Tibial nerve (tissue), 4 donors: ENCODE measurements at regions not wholly inside any gene's neighbourhood (a gene's known extent, or its start where the extent isn't known, plus 50 kb on each side); places are given as distances from the start of the nearest gene placed in this dataset.

Experiments
- DNase-seq, 2 donors: peaks; one replicate each; pipeline ENCODE4 v3.0.0-alpha.2; 2019; ENCODE audit warnings: low spot score in 2 of 2
- H3K27ac ChIP-seq, 4 donors: fragments of 200-600 bp; sonication (generic) in 3 of 4; one replicate each; pipeline ENCODE4 v1.5.1; 2017 to 2019; ENCODE audit warnings: mild to moderate bottlenecking in 1 of 4
- H3K27me3 ChIP-seq, 2 donors: fragments of 200-600 bp; sonication (generic) in 1 of 2; one replicate each; pipeline versions ENCODE4 v1.5.1 to v1.6.0; 2017 to 2019
- H3K36me3 ChIP-seq, 3 donors: fragments of 200-600 bp; sonication (generic); one replicate each; pipeline ENCODE4 v1.5.1; 2018 to 2019
- H3K4me1 ChIP-seq, 4 donors: fragments of 200-600 bp; sonication (generic) in 3 of 4; one replicate each; pipeline ENCODE4 v1.5.1; 2017 to 2019
- H3K4me3 ChIP-seq, 4 donors: fragments of 200-600 bp; sonication (generic) in 3 of 4; one replicate each; pipeline ENCODE4 v1.5.1; 2017 to 2019; ENCODE audit warnings: mild to moderate bottlenecking in 1 of 4, moderate library complexity in 1 of 4
- H3K9me3 ChIP-seq, 4 donors: fragments of 200-600 bp; sonication (generic) in 3 of 4; one replicate each; pipeline ENCODE4 v1.5.1; 2017 to 2019
- CTCF ChIP-seq, 5 experiments: fragments of 200-600 bp in 3 of 5; fragments of 450-650 bp in 2 of 5; sonication (generic) in 3 of 5; IDR thresholded peaks; one replicate each; pipeline ENCODE4 v1.5.1; 2016 to 2019; ENCODE audit warnings: antibody characterized with exemption in 5 of 5, mild to moderate bottlenecking in 3 of 5, moderate library complexity in 2 of 5
- EP300 ChIP-seq, 2 donors: sonication (generic); formaldehyde crosslinking; IDR thresholded peaks; one replicate each; pipeline ENCODE4 v1.6.1; 2017; ENCODE audit warnings: antibody characterized with exemption in 2 of 2, mild to moderate bottlenecking in 1 of 2
- POLR2A ChIP-seq, 2 donors: fragments of 450-650 bp; IDR thresholded peaks; one replicate each; pipeline ENCODE4 v1.6.1; 2017; ENCODE audit warnings: antibody characterized with exemption in 2 of 2, mild to moderate bottlenecking in 2 of 2, moderate library complexity in 2 of 2
- whole genome bisulfite sequencing, 2 donors: methylation state at CpG; one replicate each; pipeline ENCODE4 v1.1.5; 2018; 5-methylcytosine and 5-hydroxymethylcytosine counted together

- Histone ChIP-seq H3K27ac (no peak overlapping the region), H3K4me3 (no peak overlapping the region), H3K9me3 (no peaks in the 10 kb centered on the region), H3K4me1 (peaks cover 0 to 14% (median 0%) of the 10 kb centered on the region in 4 donors), H3K36me3 (no peaks in the 10 kb centered on the region), H3K27me3 (no peaks in the 10 kb centered on the region)
- WGBS, 2 donors: 97% methylated on average over 1 of the region's 1 CpG
- no peak for DNase-seq
- TF ChIP-seq EP300 (IDR thresholded peaks at IDR 0.05) (no peak), POLR2A (IDR thresholded peaks at IDR 0.05) (no peak), CTCF (IDR thresholded peaks at IDR 0.05) (no peak)
Observed at GRCh38 chr2:133824869-133825268, 256.6 kb upstream of the NCKAP5 start.

- TF ChIP-seq CTCF (IDR thresholded peaks at IDR 0.05): no peak
- no peak for TF ChIP-seq POLR2A (IDR thresholded peaks at IDR 0.05)
- TF ChIP-seq EP300 (IDR thresholded peaks at IDR 0.05): no peak
- Histone ChIP-seq H3K9me3 (no peaks in the 10 kb centered on the region), H3K4me1 (peaks cover 0 to 14% (median 0%) of the 10 kb centered on the region in 4 donors), H3K27me3 (no peaks in the 10 kb centered on the region), H3K27ac (no peak overlapping the region), H3K36me3 (no peaks in the 10 kb centered on the region), H3K4me3 (no peak overlapping the region)
- WGBS, 2 donors: 91 to 93% methylated on average over 6 of the region's 6 CpGs
- no peak for DNase-seq
Observed at GRCh38 chr2:133825778-133826177, 257.5 kb upstream of the NCKAP5 start.

GRCh38 chr2:133828913-133829312 is 260.6 kb upstream of the NCKAP5 start:
- 20 to 51% methylated on average over 2 of the region's 2 CpGs for WGBS, 2 donors
- H3K9me3 ChIP-seq: peaks cover 0 to 3% (median 0%) of the 10 kb centered on the region in 4 donors
- no peak overlapping the region for H3K27ac ChIP-seq
- H3K36me3 ChIP-seq: no peaks in the 10 kb centered on the region
- no peaks in the 10 kb centered on the region for H3K4me1 ChIP-seq
- no peaks in the 10 kb centered on the region for H3K27me3 ChIP-seq
- DNase-seq: no peak
- TF ChIP-seq POLR2A (IDR thresholded peaks at IDR 0.05): no peak
- no peak for TF ChIP-seq EP300 (IDR thresholded peaks at IDR 0.05)
- TF ChIP-seq CTCF (IDR thresholded peaks at IDR 0.05): no peak
- H3K4me3 ChIP-seq: no peak overlapping the region

GRCh38 chr2:133829450-133830020 is 261.3 kb upstream of the NCKAP5 start:
- no peaks in the 10 kb centered on the region for H3K27me3 ChIP-seq

GRCh38 chr2:133833746-133834145 is 265.5 kb upstream of the NCKAP5 start:
- H3K4me1 ChIP-seq: no peaks in the 10 kb centered on the region
- no peak for TF ChIP-seq CTCF (IDR thresholded peaks at IDR 0.05)
- no peak for TF ChIP-seq EP300 (IDR thresholded peaks at IDR 0.05)
- no peak for TF ChIP-seq POLR2A (IDR thresholded peaks at IDR 0.05)
- 81 to 92% methylated on average over 1 of the region's 1 CpG for WGBS, 2 donors
- H3K27me3 ChIP-seq: no peaks in the 10 kb centered on the region
- DNase-seq: no peak
- no peak overlapping the region for H3K27ac ChIP-seq
- H3K9me3 ChIP-seq: peaks cover 0 to 3% (median 0%) of the 10 kb centered on the region in 4 donors
- H3K4me3 ChIP-seq: no peak overlapping the region
- no peaks in the 10 kb centered on the region for H3K36me3 ChIP-seq

More at GRCh38 chr2:133829450-133830020, 261.3 kb upstream of the NCKAP5 start:
- H3K4me1 ChIP-seq: no peaks in the 10 kb centered on the region
- no peak for TF ChIP-seq EP300 (IDR thresholded peaks at IDR 0.05)
- TF ChIP-seq CTCF (IDR thresholded peaks at IDR 0.05): no peak
- no peak for TF ChIP-seq POLR2A (IDR thresholded peaks at IDR 0.05)
- H3K4me3 ChIP-seq: no peak overlapping the region
- DNase-seq: no peak
- WGBS, 2 donors: 33 to 43% methylated on average over 3 of the region's 3 CpGs
- H3K9me3 ChIP-seq: peaks cover 0 to 3% (median 0%) of the 10 kb centered on the region in 4 donors
- no peak overlapping the region for H3K27ac ChIP-seq
- no peaks in the 10 kb centered on the region for H3K36me3 ChIP-seq
